Fibroblast of skin of left biceps (primary cell): ENCODE measurements at regions not wholly inside any gene's neighbourhood (a gene's known extent, or its start where the extent isn't known, plus 50 kb on each side); places are given as distances from the start of the nearest gene placed in this dataset.

Source experiments
- DNase-seq, 2 experiments: peaks; one replicate each; pipeline ENCODE4 v3.0.0-alpha.2; 2013; ENCODE audit warnings: low read depth in 2 of 2

DNA sequence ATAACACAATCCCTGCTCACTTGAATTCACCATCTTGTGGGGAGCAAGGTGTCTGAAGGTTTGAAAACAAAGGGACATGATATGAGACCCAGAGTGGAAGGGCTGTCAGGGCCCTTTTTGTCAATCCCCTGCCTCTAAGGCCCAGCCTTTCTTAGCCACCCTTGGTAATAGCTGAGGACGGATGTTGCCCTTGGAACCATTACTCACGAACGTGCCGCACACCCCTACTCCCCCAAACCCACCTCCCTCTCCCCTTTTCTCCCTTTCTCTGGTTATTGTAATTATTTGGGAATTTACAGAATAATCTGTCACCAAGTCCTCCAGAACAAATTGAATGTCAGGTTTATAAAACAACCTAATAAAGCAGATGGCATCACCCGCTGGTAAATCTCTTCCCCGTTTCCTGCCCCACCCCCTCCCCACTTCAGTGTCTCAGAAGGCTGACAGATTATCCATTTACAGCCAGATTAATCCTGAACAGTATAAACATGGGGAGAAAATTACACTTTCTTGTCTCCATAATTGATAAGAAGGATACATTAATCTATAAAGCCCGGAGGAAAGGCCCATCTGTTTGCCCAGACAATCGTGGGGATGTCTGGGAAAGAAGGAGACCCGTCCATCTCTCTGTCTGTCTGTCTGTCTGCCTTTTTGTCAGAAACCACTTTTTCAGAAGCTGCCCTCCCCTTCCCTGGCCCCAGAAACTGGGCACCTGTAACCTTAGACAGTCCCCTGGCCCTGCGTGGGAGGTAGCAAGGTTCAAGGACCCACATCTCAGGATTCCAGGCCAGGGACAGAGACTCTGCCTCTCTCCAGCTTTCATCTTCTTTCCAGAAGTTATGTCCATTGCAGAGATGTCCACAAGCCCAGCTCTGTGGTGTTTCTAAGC is 60.6 kb upstream of the CD34 start:
- no peak for DNase-seq

DNA sequence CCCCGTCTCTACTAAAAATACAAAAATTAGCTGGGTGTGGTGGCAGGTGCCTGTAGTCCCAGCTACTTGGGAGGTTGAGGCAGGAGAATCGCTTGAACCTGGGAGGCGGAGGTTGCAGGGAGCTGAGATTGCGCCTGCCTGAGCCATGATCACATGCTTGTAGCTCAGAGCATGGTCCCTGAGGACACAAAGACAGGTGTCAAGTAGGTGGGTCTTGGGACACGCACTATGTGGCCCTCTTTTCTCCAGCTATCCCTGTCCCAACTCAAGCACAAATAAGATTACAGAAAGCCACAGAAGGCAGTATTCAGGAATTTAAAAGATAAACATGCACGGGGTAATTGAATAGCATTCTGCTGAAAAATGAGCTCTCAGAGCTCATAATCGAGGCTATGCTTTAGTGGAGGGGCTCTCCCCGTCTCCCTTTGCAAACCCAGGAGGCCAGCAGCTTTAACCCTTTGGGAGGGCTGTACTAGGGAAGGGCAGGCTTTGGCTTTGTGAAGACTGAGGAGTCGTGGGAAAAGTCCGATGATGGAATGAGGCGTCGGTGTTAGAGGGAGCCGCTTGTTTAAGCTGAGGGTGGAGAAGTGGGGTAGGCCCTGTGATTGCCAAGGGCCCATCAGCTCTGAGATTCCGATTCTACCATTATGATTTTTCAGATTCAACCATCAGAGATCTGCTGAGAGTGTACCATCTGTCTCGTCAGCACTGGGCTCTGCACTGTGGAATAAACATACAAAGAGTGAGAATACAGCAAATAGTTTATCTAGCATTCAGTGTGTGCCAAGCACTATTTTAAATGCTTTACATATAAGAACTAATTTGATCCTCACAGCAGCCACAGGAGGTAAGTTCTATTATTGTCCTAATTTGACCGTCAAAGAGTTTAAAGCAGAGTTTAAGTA is 59.7 kb upstream of the CD34 start:
- DNase-seq: no peak

GRCh38 chr1:207969528-207969927 is 58.6 kb upstream of the CD34 start:
- DNase-seq: no peak

DNA sequence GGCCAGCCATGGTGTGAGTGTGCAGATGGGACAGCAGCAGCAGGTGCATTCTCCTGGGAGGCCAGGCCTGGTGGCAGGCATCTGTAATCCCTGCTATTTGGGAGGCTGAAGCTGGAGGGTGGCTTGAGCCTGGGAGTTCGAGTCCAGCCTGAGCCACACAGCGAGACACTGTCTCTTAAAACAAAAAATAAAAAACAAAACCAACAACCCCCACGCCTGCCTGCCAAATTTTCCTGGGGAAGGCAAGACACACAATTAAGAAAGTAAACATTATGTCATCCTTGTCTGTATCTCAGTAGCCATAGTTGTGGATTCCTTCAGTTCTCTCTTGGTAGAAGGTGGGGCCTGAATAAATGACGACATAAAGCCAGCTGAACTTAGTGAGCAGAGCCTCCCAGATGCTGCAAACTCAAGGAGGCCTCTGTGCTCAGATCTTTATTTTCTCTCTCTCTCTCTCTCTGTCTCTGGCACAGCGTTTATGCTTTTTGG is 57.6 kb upstream of the CD34 start:
- no peak for DNase-seq

- DNase-seq: no peak
These were observed 56.8 kb upstream of the CD34 start for GRCh38 chr1:207967703-207968102.

DNA sequence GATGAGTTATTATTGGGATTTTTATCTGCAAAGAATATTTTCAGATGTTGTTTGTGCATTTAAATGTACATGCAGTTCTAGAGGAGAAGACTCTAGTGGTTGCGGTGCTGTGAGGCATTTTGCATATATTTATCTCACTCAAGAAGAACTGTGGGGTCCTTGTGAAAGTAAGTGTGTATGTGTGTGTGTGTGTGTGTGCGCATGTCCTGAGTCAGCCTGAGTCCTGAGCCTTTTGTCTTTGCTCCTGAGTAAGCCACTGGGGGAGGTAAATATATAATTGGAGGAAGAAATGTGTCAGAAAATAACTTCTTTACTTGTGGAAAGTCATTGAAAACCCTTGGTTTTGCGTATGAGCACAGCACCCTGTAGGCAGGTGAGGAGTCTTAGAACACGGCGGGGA is 55.6 kb upstream of the CD34 start:
- DNase-seq: no peak

GRCh38 chr1:207965392-207966387 is 54.8 kb upstream of the CD34 start:
- no peak for DNase-seq

DNA sequence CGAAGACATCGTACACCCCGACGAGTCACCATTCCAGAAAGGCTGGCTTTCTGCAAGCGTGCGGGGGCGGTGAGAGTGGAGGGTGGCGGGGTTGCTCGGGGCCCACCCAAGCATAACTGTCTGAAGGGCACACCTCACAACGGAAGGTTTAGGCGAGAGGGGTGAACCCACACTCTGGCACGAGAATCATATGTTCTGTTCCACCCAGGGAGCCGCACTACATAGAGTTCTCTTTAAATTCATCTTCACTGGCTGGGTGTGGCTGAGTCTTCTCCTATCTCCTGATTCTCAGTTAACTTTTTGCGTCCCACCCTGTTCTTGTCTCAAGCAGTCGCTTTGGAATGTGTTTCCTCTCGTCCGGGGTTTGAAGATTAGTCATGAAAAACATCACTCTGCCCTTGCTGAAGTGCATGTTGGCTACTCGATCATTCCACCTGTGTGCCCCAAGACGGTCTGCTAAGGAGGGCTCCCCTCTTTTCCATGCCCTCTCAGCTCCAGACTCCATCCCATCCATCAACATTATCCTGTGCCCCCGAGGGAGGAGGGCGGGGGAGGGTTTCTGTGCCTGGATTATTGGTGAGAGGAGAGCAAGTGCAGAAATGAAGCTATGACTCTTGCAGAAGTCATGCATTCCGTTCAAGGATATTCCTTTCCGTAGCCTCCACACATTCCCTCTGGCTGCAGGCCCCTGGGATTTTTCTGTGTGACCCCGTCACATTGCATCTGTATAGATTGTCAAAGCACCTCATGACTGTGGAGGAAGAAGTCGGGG is 53.5 kb upstream of the CD34 start:
- DNase-seq: no peak

GRCh38 chr1:207963427-207964194 is 52.7 kb upstream of the CD34 start:
- peak; percentile 60 to 64 for DNase-seq

DNA sequence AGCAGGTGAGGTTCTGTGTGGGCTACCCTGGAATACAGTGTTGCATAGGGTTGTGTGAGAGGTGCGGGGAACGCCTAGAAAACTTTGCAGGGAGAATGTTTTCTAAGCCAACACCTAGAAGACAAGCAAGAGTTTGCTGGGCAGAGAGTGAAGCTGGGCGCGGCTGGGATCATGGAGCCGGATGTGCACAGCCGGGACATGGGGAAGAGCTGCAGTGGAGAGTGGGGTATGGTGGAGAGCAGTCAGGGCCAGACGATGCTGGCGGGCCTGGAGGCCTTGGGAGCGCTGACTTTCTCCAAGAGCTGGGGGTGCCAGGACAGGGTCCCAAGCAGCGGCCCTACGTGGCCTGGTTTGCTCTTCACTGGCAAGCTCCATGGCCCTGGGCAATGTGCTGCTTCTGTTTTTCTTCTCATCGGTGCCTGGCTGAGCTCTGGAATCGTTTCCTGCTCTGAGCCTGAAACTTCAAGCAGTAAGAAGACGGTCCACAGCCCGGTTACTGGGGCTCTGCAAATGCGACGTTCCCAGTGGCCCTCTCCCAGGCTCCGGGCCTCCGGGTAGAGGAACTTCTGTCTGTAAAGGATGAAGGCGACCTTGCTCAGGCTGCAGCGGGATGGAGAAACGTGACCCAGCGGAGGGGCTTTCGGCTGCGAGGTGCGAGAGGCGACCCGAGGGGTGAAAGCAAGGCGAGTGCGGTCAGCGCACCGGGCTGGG is 51.9 kb upstream of the CD34 start:
- DNase-seq: no peak
